ENCODE measurements at regions not wholly inside any gene's neighbourhood (a gene's known extent, or its start where the extent isn't known, plus 50 kb on each side); places are given as distances from the start of the nearest gene placed in this dataset.

DNA sequence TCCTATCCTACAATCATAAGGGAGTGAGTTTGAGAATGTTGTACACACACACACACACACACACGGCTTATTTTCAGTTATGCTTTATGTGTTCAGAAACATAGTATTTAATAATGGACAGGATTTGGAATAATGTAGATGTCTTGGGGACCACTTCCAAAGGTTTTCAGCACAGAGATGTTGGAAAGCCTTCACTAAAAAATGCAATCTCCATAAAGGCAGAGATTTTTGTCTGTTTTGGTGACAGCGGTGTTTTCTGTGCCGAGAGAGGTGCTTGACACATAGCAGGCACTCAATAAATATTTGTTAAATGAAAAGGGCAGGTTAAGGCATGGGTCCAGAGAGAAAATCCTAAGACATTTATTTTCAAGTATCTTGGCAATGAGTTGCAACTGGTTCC lies 428.2 kb upstream of the RGMA start:
- DNase-seq = no peak

DNA sequence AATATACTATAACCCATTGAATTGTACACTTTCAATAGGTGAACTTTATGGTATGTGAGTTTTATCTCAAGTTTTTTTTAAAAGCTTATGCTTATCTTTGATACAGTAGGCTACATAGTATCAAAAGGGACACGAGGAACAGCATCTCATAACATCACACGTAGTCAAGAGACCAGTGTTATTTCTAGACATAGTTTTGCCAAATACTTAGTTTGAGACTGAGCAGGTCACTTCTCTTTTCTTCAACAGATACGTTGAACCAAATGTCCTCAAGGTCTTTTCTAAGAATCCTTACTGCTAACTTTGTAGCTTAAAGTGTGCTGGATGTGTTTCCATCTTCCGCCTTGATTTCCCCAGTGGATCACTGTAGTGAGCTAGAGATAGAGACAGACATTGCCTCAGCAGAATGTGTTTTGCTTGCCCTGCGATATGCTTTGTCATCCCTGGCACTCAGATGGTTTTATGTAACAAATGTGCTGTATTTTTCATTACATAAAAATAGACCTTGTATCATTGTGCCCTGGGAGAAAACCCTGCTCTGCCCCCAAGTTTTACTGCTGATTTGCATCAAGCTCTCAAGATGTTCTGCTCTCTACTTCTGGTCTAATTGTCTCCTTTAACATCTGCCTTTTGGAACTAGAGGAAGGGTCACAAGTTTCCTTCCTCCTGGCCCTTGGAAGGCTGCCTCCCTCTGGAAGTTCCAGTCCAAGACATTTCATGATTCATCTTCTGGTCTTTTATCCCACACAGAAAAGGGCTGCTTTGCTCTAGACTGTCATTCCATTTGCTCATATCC lies 426.4 kb upstream of the RGMA start:
- no peak for DNase-seq

DNA sequence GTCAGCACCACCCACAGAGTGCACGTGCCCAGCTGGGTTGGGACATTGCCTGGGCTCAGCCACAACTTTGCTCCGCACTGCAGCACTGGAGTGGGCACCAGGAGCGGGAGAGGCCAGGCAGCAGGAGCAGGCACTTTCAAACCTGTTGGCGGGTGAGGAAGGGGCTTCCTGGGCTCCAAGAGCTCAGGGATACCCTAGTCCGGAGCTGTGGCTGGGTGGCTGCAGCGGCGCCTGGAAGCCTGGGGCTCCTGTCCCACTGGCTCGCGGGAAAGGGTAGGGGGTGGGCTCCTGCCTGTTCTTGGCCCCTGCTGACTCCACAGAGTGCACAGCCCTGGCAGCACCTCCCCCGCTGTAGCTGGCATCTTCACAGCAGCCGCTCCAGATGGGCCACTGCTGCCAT lies 417.6 kb upstream of the RGMA start:
- no peak for DNase-seq

DNA sequence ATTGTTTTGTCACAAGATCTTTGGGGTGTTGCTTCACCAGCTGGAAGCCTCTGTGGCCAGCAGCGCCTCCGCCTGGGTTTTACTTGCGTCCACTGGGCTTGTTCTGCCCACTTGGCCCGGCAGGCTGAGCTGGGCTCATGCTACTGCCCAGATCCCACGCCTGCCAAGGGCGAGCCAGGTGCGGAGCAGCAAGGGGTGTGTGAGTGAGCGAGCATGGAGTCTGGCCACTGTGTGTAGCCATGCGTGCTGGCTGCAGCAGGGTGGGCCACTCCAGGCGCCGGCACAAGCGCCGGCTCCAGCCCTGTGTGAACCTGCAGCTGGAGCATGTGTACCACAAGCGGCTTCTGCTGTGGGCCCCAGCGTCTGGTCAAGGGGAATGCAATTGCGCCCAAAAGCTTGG lies 416.5 kb upstream of the RGMA start:
- DNase-seq = no peak

DNA sequence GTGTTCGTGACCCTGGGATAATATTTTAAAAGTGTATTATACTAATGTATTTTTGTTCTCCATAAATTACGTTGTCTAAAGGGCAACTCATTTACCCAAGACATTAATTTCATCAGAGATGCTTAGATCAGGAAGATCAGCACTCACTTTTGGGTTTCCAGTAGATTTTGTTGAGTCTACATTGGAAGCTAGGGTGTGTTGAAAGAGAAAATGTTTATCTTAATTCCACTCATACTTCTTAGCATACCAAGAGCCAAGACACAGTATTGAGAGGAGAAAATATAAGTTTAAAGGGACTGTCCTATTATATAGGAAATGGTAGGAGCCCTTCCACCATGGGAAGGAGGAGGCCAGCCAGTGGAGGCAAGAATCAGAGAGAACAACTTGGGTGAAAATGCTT lies 412.9 kb upstream of the RGMA start:
- DNase-seq = no peak

DNA sequence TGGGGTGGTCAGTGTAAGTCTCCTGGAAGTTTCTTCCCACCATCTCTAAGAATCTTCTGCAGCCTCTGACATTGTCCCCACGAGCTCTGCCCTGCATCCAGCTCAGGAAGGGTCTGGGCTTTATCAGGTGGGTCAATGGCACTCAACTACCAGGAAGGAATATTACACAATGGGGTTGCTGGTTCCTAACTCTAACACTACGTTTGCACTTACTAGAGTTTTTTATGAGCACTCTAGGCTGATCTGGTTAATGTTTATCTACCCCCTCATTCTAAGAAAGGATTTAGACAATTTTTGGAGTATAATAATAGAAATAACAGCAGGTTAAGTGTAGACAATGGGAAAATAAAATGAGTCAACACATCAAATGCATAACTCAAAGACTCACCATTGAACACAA lies 411.1 kb upstream of the RGMA start:
- DNase-seq = no peak

DNA sequence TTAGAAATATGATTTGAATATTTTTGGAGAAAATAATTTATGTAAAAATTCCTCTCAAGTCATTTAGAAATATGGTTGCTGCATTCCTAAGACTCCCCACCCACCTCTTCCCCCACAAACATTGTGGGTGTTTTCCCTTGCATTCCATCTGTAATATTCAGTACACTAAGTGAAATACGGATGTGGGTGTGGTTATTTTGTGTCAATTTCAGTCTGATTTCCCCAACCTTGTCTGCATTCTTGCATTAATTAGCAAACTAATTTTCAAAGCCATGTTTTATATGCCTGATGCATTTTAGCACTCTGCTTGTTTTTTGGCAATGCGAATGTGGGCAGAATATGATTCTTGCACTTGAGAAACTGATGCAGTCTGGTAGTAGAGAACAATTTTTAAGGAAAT lies 408.3 kb upstream of the RGMA start:
- no peak for DNase-seq

DNA sequence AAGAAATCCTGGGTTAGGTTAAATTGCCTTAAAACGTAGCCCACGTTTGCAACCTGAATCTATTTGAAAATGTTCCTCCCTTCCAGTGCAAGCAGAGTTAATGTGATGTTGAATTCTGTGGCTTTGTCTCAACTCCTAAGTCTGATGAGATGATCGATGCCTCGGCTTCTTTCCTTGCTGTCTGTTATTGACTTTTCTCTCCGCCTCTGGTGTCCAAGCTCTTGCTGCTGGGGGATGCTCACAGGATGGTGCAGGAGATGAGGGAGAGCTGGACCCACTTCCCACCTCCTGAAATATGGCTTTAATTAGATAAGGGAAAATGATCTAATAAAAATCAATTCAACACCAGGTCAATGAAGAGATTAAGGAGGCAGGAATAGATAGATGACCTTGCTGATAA lies 407.9 kb upstream of the RGMA start:
- no peak for DNase-seq

DNA sequence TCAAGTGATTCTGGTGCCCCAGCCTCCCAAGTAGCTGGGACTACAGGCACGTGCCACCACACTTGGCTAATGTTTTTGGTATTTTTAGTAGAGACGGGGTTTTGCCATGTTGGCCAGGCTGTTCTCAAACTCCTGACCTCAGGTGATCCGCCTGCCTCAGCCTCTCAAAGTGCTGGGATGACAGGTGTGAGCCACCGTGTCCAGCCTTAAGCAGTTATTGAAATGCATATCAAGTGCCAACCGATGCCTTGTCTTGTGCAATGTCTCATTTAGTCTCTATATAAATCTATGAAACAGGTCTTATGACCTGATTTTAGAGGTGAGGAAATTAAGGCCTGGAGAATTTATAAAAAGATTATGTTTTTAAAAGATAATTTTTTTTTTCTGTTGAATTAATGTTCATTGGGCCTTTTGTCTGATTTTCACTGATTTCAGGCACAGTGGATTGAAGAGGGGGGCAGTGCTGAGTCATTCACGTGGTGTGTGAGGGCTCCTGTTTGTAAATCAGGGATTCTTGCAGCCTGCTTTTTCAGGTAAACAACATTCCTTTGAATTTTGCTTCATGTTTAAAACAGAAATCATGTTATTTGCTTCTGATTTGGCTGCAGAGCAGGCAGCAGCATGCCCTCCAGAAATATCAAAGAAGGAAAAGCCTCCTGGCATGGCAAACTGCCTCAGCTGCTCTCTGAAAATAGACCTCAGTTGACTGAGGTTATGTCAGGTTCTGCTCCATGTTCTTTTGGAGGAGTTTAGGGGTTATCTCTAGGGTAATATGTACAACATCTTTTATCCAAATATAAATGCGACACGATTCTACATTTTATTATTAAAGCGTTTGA lies 407.0 kb upstream of the RGMA start:
- DNase-seq = peak in 1 of 2 experiments; percentile 14

DNA sequence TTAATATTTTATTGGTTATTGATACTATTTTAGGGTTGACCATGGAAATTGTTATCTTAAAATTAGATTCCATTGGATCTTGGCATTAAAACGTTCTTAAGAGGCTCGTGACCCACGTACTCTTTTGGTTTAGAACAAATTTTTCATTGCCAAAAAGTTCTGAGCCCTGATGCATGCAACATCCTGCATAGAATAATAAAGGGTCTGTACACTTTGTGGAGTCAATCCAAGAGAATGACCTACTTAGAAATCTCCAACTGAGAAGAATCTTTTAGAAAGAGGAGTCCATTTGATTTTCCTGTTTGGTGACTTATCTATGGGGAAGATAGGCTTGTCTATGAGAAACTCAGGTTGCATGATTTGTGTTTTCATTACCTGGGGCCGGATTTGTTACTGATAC lies 404.2 kb upstream of the RGMA start:
- no peak for DNase-seq

DNA sequence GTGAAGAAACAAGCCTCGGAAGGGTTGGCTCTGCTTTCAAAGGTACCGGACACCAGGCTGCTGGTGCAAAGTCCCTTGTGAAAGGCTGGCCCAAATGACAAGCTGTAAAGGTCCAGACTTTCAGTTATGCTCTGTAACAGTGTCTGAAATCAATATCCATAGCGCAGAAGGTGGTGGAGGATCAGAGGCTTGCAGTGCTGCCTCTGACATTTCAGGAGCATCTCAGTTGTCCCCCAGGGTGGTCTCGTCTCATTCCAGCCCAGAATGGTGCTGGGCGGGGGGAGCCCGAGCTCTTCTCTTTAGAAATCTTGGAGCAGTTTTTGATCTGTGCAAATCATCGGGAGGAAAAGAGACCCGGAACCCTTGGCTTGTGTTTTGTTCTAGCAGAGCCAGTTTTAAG lies 402.3 kb upstream of the RGMA start:
- no peak for DNase-seq

DNA sequence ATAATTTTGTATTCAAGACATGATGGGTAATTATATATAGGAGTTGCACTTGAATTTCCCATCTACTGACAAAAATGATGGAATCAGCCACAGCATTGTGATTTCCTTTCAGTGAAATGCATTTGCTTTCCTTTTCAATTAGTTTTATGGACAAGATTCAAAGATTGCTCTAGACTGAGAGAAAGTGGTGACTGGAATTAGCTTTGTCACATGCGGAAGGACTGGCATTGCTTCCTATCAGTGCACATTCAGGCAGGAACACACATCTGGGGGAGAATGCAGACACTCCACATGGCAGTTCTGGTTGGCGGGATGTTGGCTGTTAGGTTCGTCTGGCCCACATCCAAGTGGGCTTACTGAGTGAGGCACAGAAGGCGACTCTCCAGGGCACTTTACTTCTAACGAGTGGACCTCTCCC lies 399.3 kb upstream of the RGMA start:
- no peak for DNase-seq

DNA sequence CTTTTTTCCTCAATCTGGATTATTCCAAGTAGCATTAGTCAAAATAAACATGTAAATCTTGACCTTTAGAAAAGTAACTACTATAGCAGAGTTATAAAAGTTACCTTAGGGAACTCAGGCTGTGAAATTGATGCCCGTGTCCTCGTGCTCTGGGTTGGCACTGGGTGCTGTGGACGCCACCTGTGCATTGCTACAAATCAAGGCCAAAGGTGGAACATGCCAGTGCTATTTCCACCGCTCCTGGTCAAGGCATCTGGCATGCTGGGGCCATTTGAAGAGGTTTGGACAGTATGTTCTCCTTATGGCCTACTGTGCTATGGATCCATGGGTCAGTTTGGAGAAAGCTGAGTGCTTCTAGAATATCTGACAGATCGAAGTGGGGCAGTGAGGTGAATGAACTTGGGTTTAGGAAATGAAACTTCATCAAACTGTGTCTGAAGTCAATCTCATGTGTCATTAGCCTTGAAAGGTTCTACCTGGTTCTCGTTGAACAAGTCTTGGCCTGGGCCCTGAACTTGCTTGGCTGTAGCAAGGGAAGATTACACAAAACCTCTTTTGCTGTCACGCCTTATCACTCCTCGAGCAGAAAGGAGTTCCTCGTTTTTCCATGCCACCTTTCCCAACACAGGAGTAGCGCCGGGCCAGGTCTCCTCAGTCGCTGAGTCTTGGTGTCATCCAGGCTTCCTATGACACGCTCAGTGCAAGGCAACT lies 397.6 kb upstream of the RGMA start:
- no peak for DNase-seq

DNA sequence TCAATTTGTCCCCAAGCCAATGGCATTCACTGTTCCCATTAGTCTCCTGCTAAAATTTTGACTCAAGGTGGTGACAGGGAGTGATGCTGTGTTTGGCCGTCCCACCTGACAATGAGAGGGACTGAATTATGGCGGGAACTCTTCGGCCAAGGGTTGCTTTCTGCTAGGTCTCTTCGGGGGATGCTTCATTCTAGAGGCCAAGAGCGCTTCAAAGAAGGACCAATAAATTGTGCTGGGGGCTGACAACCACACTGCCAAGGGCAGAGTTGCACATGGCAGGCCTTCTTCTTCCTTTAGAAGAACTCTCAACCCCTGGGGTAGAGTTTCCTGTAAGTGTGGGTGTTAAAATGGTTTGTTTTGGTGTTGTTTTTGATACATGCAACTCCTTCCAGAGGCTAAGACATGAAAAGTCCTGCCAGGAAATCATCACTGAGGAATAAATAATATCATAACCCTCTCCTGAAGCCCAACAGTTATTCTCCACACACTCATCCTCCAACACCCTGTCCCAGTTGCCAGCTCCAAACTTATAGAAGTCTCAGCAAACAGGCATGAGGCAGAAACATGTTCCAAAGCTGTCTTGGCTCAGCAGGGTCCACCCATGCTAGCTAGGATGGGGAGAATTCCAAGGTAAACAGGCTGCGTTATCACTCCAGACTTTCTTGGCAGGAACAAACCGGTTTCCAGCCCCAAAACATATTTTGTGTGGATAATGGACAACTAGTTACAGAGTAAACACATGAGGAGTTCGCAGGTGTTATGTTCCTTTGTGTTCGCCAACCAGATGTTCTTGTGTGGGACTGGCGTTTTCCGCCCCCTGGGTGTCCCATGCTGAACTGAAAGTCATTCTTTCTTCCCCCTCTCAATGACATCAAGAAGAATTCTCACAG lies 396.7 kb upstream of the RGMA start:
- no peak for DNase-seq

DNA sequence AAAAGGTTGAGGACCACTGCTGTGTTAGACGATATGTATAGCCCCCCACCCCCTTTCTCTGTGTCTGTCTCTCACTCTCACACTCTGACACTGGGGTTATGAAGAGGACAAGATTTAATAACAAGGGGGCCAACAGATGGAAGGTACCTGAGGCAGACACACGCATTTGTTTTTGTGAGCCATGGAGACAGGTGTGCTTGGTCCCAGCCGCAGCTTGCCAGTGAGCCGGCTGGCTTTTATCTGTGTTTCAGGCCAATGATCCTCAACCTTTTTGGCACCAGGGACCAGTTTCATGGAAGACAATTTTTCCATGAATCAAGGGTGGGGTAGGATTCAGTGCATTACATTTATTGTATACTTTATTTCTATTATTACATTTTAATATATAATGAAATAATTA lies 394.9 kb upstream of the RGMA start:
- DNase-seq = no peak

DNA sequence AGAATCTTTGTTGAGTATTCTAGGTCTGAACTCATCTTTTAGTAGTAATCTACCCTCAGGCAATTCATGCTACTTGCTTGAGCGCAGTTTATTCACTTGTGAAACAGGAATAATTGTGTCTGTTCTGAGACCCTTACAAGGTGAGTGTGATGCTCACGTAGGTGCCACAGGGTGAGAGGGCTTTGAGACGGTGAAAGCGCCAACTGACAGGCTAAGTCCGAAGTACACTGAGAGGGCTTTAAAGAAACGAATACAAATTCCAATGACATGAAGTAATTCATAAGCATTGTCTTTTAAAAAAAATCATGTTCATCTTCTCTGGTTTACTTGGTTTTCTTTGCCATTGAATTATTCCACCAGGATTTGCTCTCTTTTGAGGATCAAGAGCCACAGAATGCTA lies 393.7 kb upstream of the RGMA start:
- no peak for DNase-seq

DNA sequence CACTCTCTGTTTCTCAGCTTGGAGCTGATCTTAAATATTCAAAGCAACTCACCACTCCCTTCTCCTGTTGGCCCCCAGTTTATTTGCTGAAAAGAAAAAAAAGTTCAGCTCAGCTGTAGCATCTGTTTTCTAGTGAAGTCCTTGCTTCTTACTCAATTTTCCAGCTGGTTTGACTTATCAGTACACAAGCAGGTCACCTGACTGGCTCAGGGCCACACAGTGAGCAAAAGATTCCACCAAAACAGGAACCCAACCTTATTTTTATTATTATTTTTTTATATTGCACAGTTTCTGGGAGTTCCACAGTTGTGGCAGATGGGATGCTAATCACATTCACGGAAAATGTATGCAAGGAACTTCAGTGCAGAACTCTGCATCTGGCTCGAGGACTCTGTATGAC lies 390.7 kb upstream of the RGMA start:
- no peak for DNase-seq

DNA sequence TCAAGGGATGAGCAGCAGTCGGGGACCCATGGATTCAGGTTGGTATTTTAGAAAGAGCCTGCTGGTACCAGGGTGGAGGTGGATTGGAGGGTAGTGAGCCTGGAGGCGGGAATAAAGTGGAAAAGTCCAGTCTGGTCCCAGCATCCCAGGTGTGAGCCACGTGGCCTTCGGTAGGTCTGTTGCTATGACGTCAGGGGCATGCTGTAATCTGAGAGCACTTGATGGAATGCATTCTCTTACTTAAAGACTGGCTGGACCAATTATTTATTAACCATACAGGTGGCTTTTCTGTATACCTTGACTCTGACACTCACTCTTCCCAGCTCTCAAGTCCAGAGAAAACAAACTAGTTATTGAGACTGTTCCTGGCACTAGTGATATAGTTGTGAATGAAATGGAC lies 389.9 kb upstream of the RGMA start:
- DNase-seq = peak in 1 of 2 experiments; percentile 6

DNA sequence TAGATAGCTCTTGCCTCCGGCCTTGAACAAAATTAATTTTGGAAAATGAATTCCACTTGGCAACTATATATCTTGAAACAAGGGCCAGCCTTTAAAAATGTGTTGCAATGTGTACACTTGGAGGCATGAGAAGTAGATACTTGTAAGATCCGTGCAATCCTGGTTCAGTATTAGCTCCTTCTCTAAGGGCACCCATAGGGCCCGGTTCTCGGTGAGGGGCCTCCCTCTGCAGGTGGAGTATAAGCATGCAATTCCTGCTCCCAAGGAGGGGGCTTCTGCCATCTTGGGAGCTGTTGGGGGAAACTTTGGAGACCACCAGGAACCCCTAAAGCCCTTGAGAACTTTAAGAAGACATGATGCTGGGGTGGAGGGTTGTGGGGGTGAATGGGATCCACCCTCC lies 388.7 kb upstream of the RGMA start:
- DNase-seq = no peak

DNA sequence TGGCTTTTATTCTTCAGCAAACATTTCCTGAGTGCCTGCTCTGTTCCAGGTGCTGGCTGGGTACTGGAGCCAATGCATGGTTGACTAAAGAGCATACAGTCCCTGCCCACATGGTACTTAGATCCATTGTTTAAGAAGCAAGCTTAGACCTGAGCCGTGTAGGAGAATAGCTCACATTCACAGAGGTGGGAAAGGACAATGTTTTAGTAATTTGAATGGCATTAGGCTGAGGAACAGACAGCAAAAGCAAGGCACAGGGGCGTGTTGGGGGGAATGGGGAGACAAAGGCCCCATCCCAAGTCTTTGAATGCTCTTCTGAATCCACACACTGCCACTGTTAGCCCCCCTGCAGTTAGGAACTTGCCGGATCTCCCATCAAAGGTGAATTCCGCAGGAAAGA lies 388.2 kb upstream of the RGMA start:
- DNase-seq = no peak

DNA sequence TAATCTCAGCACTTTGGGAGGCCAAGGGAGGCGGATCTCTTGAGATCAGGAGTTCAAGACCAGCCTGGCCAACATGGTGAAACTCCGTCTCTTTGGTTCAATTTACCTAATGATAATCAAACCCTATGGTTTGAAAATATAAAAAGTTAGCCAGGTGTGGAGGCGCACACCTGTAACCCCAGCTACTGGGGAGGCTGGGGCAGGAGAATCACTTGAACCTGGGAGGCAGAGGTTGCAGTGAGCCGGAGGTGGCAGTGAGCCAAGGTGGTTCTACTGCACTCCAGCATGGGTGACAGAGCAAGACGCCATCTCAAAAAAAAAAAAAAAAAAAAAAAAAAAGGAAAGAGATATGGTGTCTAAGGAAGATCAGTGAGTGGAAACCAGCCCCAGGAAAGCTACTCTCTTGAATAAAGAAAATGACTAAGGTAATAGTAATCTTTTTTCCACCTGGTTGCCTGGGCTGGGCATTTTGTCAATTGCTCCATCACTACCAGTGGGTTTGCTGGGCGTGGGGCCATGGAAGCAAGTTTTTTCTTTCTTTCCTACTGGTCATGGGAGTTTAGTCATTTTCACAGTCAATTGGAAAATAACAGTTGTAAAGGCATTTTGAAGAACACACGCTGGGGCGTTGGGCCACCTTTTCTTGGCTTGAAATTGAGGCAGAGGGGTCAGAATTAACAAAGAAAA lies 387.6 kb upstream of the RGMA start:
- no peak for DNase-seq

DNA sequence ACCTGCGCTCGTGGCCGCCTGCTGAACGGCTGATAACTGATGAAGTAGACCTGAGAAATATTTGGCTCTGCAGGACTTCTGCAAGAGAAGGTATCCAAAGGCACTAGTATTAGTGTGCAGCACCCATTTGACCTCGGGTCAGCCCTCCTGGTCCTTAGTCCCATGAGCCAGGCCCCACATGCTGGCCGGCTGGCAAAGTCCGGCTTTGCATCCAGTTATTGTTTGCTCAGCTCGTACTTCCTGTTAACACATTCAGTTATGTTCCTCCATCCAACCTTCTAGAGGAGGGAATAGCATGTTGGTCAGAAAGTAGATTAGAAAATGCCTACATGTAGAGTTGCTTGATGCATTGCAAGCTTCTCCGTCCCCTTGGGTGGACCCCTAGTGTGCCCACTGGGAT lies 385.7 kb upstream of the RGMA start:
- DNase-seq = no peak
